ENCODE measurements at regions not wholly inside any gene's neighbourhood (a gene's known extent, or its start where the extent isn't known, plus 50 kb on each side); places are given as distances from the start of the nearest gene placed in this dataset.

DNA sequence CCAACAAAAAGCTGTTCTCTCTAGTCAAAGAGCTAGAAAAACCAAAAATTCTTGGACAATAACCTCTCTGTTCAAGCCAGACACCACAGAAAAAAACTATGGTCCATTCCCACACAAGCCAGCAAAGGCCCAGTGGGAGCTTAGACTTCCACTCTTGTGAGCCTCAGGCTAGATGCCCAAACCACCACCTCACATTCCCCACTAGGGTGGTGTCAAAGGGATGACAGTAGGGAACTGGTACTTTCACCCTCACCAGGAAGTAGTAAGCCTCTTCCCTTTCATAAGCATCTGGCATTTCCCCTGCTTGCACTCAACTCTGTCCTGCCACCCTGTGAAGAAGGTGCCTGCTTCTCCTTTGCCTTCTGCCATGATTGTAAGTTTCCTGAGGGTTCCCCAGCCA, 58.4 kb upstream of the RNF217 start:
- TF ChIP-seq FOXM1 (IDR thresholded peaks at IDR 0.05; ENCODE audit: borderline replicate concordance) (no peak), SUZ12 (IDR thresholded peaks at IDR 0.05) (no peak), ARNT (IDR thresholded peaks at IDR 0.05) (no peak), SP1 (IDR thresholded peaks at IDR 0.05) (no peak), HDGF (IDR thresholded peaks at IDR 0.05; ENCODE audit: borderline replicate concordance) (no peak)
